Type B pancreatic cell (in vitro differentiated cells): ENCODE measurements at regions not wholly inside any gene's neighbourhood (a gene's known extent, or its start where the extent isn't known, plus 50 kb on each side); places are given as distances from the start of the nearest gene placed in this dataset.
"Not testable (repeated sequence)": the region's sequence is repeated elsewhere in the genome, so short reads cannot be mapped to it uniquely, and the experiment has no call there.

Source experiments
- DNase-seq: peaks from one replicate; pipeline ENCODE4 v3.0.0; 2021; ENCODE audit warnings: mixed read lengths; ENCODE audit not compliant: unreplicated experiment; ENCODE audit errors: extremely low spot score
- H3K27ac Mint-ChIP-seq: 2 replicates; pipeline ENCODE4 v1.8.0; 2021; ENCODE audit warnings: mild to moderate bottlenecking, mixed read lengths
- H3K27me3 Mint-ChIP-seq: 2 replicates; pipeline ENCODE4 v1.8.0; 2021; ENCODE audit warnings: mixed read lengths
- H3K36me3 Mint-ChIP-seq: 2 replicates; pipeline ENCODE4 v1.8.0; 2021; ENCODE audit warnings: mixed read lengths
- H3K4me1 Mint-ChIP-seq: one replicate; pipeline ENCODE4 v1.8.0; 2021; ENCODE audit warnings: mixed read lengths; ENCODE audit not compliant: unreplicated experiment
- H3K4me3 Mint-ChIP-seq: 2 replicates; pipeline ENCODE4 v1.8.0; 2021; ENCODE audit warnings: mild to moderate bottlenecking, mixed read lengths
- H3K9me3 Mint-ChIP-seq: 2 replicates; pipeline ENCODE4 v1.8.0; 2021; ENCODE audit warnings: mixed read lengths
- CTCF ChIP-seq: fragments of 200-600 bp; sonication (generic); conservative IDR thresholded peaks from 2 replicates; pipeline ENCODE4 v1.5.0; 2021; ENCODE audit warnings: antibody characterized with exemption, mild to moderate bottlenecking

GRCh38 chr7:94706996-94707740, 51.2 kb upstream of the SGCE start:
- no peak for DNase-seq
- no peak overlapping the region for H3K27ac Mint-ChIP-seq
- peaks cover 14% of the 10 kb centered on the region for H3K4me1 Mint-ChIP-seq
- TF ChIP-seq CTCF, result no peak
- no peaks in the 10 kb centered on the region for H3K27me3 Mint-ChIP-seq
- H3K4me3 Mint-ChIP-seq, result no peak overlapping the region
- peaks cover 4% of the 10 kb centered on the region for H3K9me3 Mint-ChIP-seq
- no peaks in the 10 kb centered on the region for H3K36me3 Mint-ChIP-seq

- Mint-ChIP-seq H3K27me3 (no peaks in the 10 kb centered on the region), H3K4me3 (no peak overlapping the region), H3K4me1 (peaks cover 11% of the 10 kb centered on the region), H3K27ac (no peak overlapping the region), H3K9me3 (no peaks in the 10 kb centered on the region), H3K36me3 (no peaks in the 10 kb centered on the region)
- no peak for DNase-seq
- no peak for TF ChIP-seq CTCF
Observed at GRCh38 chr7:94710256-94710655, 54.3 kb upstream of the SGCE start.

GRCh38 chr7:94722360-94722759, 66.4 kb upstream of the SGCE start:
- not testable (repeated sequence) for H3K27me3 Mint-ChIP-seq, DNase-seq, H3K36me3 Mint-ChIP-seq, H3K4me1 Mint-ChIP-seq, H3K27ac Mint-ChIP-seq, H3K4me3 Mint-ChIP-seq
- H3K9me3 Mint-ChIP-seq, result peaks cover 19% of the 10 kb centered on the region

- not testable (repeated sequence) for H3K4me3 Mint-ChIP-seq, H3K27me3 Mint-ChIP-seq, DNase-seq, H3K27ac Mint-ChIP-seq, H3K36me3 Mint-ChIP-seq, H3K4me1 Mint-ChIP-seq
- H3K9me3 Mint-ChIP-seq, result peaks cover 17% of the 10 kb centered on the region
Observed at GRCh38 chr7:94728893-94729292, 73.0 kb upstream of the SGCE start.

GRCh38 chr7:94738071-94738470, 82.1 kb upstream of the SGCE start:
- Mint-ChIP-seq H3K4me3 (no peak overlapping the region), H3K27me3 (no peaks in the 10 kb centered on the region), H3K36me3 (no peaks in the 10 kb centered on the region), H3K27ac (no peak overlapping the region), H3K4me1 (peaks cover 6% of the 10 kb centered on the region), H3K9me3 (no peaks in the 10 kb centered on the region)
- no peak for TF ChIP-seq CTCF
- DNase-seq, result no peak

- Mint-ChIP-seq H3K4me3 (no peak overlapping the region), H3K27me3 (no peaks in the 10 kb centered on the region), H3K9me3 (no peaks in the 10 kb centered on the region), H3K27ac (no peak overlapping the region), H3K36me3 (no peaks in the 10 kb centered on the region), H3K4me1 (peaks cover 14% of the 10 kb centered on the region)
- DNase-seq, result no peak
- TF ChIP-seq CTCF, result no peak
Observed at GRCh38 chr7:94739180-94739579, 83.2 kb upstream of the SGCE start.

GRCh38 chr7:94740509-94740908, 84.6 kb upstream of the SGCE start:
- Mint-ChIP-seq H3K27me3 (no peaks in the 10 kb centered on the region), H3K4me3 (no peak overlapping the region), H3K36me3 (no peaks in the 10 kb centered on the region), H3K27ac (no peak overlapping the region), H3K4me1 (peaks cover 16% of the 10 kb centered on the region), H3K9me3 (no peaks in the 10 kb centered on the region)
- no peak for DNase-seq
- no peak for TF ChIP-seq CTCF
